PFSK-1 (cell line): ENCODE measurements at regions not wholly inside any gene's neighbourhood (a gene's known extent, or its start where the extent isn't known, plus 50 kb on each side); places are given as distances from the start of the nearest gene placed in this dataset.

Experiments used
- FOXP2 ChIP-seq: optimal IDR thresholded peaks from 2 replicates; pipeline ENCODE3; 2011; ENCODE audit warnings: borderline replicate concordance, control low read depth, inconsistent platforms; ENCODE audit not compliant: insufficient read depth; ENCODE audit errors: extremely low read length, extremely low read depth
- POLR2AphosphoS5 ChIP-seq: IDR thresholded peaks from 2 replicates; pipeline ENCODE4 v1.6.1; 2012; ENCODE audit warnings: low read depth, mild to moderate bottlenecking, control low read depth, low read length, moderate library complexity
- REST ChIP-seq, 2 experiments: IDR thresholded peaks; 2 replicates each; pipeline versions ENCODE4 v1.6.1 to v1.8.0; 2011 to 2012; ENCODE audit warnings: low read depth in 2 of 2, low read length in 2 of 2, control low read depth in 1 of 2, inconsistent platforms in 1 of 2, mild to moderate bottlenecking in 1 of 2, moderate library complexity in 1 of 2; ENCODE audit not compliant: insufficient read depth in 1 of 2
- SIN3A ChIP-seq: IDR thresholded peaks from 2 replicates; pipeline ENCODE4 v1.6.1; 2012; ENCODE audit warnings: mild to moderate bottlenecking, low read length, moderate library complexity, borderline replicate concordance; ENCODE audit not compliant: insufficient read depth
- TAF1 ChIP-seq: IDR thresholded peaks from 2 replicates; pipeline ENCODE4 v1.6.1; 2012; ENCODE audit warnings: low read length, control low read depth, borderline replicate concordance; ENCODE audit not compliant: insufficient read depth

GRCh38 chr13:90217275-90217674, 1130.2 kb upstream of the MIR17HG start:
- TF ChIP-seq FOXP2 = no peak
- TF ChIP-seq POLR2AphosphoS5 = no peak
- no peak for TF ChIP-seq REST (IDR thresholded peaks at IDR 0.05; ENCODE audit: insufficient read depth in 1 of 2, low read depth in 2 of 2, low read length in 2 of 2)
- TF ChIP-seq TAF1 = no peak
- TF ChIP-seq SIN3A = no peak

GRCh38 chr13:90222758-90223157, 1124.7 kb upstream of the MIR17HG start:
- TF ChIP-seq SIN3A = no peak
- TF ChIP-seq POLR2AphosphoS5 = no peak
- TF ChIP-seq REST (IDR thresholded peaks at IDR 0.05; ENCODE audit: insufficient read depth in 1 of 2, low read depth in 2 of 2, low read length in 2 of 2) = no peak
- no peak for TF ChIP-seq TAF1
- no peak for TF ChIP-seq FOXP2

- no peak for TF ChIP-seq TAF1
- no peak for TF ChIP-seq SIN3A
- TF ChIP-seq POLR2AphosphoS5 = no peak
- no peak for TF ChIP-seq REST (IDR thresholded peaks at IDR 0.05; ENCODE audit: insufficient read depth in 1 of 2, low read depth in 2 of 2, low read length in 2 of 2)
- no peak for TF ChIP-seq FOXP2
Measured at GRCh38 chr13:90230311-90230710, 1117.2 kb upstream of the MIR17HG start.

GRCh38 chr13:90232291-90232690, 1115.2 kb upstream of the MIR17HG start:
- no peak for TF ChIP-seq TAF1
- no peak for TF ChIP-seq REST (IDR thresholded peaks at IDR 0.05; ENCODE audit: insufficient read depth in 1 of 2, low read depth in 2 of 2, low read length in 2 of 2)
- no peak for TF ChIP-seq POLR2AphosphoS5
- no peak for TF ChIP-seq SIN3A
- TF ChIP-seq FOXP2 = no peak

GRCh38 chr13:90233933-90234672, 1113.4 kb upstream of the MIR17HG start:
- TF ChIP-seq FOXP2 (no peak), SIN3A (no peak), TAF1 (no peak), REST (IDR thresholded peaks at IDR 0.05; ENCODE audit: insufficient read depth in 1 of 2, low read depth in 2 of 2, low read length in 2 of 2) (no peak), POLR2AphosphoS5 (no peak)
